SK-N-SH treated with all-trans-retinoic acid at 6 μM for 48 hours (cell line): ENCODE measurements at regions not wholly inside any gene's neighbourhood (a gene's known extent, or its start where the extent isn't known, plus 50 kb on each side); places are given as distances from the start of the nearest gene placed in this dataset.
"Not testable (repeated sequence)": the region's sequence is repeated elsewhere in the genome, so short reads cannot be mapped to it uniquely, and the experiment has no call there.

Source experiments
- ATAC-seq: fragments of 200-7000 bp; cut with Tn5 transposase; 3 replicates; pipeline ENCODE4 v1.9.1; 2020; ENCODE audit warnings: mild to moderate bottlenecking, moderate library complexity
- ARNTL ChIP-seq: fragments of 450-650 bp; formaldehyde crosslinking; IDR thresholded peaks from 2 replicates; pipeline ENCODE4 v1.5.0; 2020; ENCODE audit warnings: low read depth, mild to moderate bottlenecking, moderate library complexity, borderline replicate concordance
- BACH2 ChIP-seq: fragments of 250-450 bp; sonication (Bioruptor Pico); IDR thresholded peaks from 2 replicates; pipeline ENCODE4 v1.9.0; 2021; ENCODE audit warnings: mild to moderate bottlenecking, borderline replicate concordance
- CSDC2 ChIP-seq: fragments of 250-450 bp; sonication (Bioruptor Pico); IDR thresholded peaks from 2 replicates; pipeline ENCODE4 v1.5.0; 2020; ENCODE audit warnings: mild to moderate bottlenecking, moderate library complexity
- ESRRG ChIP-seq: fragments of 250-450 bp; sonication (Bioruptor Pico); IDR thresholded peaks from 2 replicates; pipeline ENCODE4 v1.6.1; 2021; ENCODE audit warnings: mild to moderate bottlenecking
- GLIS3 ChIP-seq: fragments of 250-450 bp; sonication (Bioruptor Pico); IDR thresholded peaks from 2 replicates; pipeline ENCODE4 v1.5.0; 2020; ENCODE audit warnings: mild to moderate bottlenecking, moderate library complexity
- ISL1 ChIP-seq: fragments of 250-450 bp; sonication (Bioruptor Pico); IDR thresholded peaks from 2 replicates; pipeline ENCODE4 v2.1.2; 2022; ENCODE audit warnings: mild to moderate bottlenecking, moderate library complexity
- OSR1 ChIP-seq: fragments of 250-450 bp; sonication (Bioruptor Pico); IDR thresholded peaks from 2 replicates; pipeline ENCODE4 v1.8.0; 2022; ENCODE audit warnings: moderate library complexity, mild to moderate bottlenecking, inconsistent platforms
- PPARA ChIP-seq: fragments of 250-450 bp; sonication (Bioruptor Pico); IDR thresholded peaks from 2 replicates; pipeline ENCODE4 v1.5.0; 2020; ENCODE audit warnings: mild to moderate bottlenecking, borderline replicate concordance
- RARB ChIP-seq: fragments of 250-450 bp; sonication (Bioruptor Pico); IDR thresholded peaks from 2 replicates; pipeline ENCODE4 v1.8.0; 2021; ENCODE audit warnings: mild to moderate bottlenecking, moderate library complexity
- SNAI2 ChIP-seq: fragments of 250-450 bp; sonication (Bioruptor Pico); IDR thresholded peaks from 2 replicates; pipeline ENCODE4 v1.5.0; 2020; ENCODE audit warnings: mild to moderate bottlenecking, moderate library complexity
- TCF4 ChIP-seq: fragments of 250-450 bp; sonication (Bioruptor Pico); IDR thresholded peaks from 2 replicates; pipeline ENCODE4 v1.8.0; 2021; ENCODE audit warnings: mild to moderate bottlenecking, moderate library complexity, borderline replicate concordance
- TOX ChIP-seq: fragments of 250-450 bp; sonication (Bioruptor Pico); IDR thresholded peaks from 2 replicates; pipeline ENCODE4 v1.8.0; 2021; ENCODE audit warnings: mild to moderate bottlenecking, moderate library complexity, borderline replicate concordance
- ZC3H10 ChIP-seq: fragments of 250-450 bp; sonication (Bioruptor Pico); IDR thresholded peaks from 2 replicates; pipeline ENCODE4 v1.5.1; 2021; ENCODE audit warnings: mild to moderate bottlenecking, moderate library complexity
- ZFP3 ChIP-seq: fragments of 250-450 bp; sonication (Bioruptor Pico); IDR thresholded peaks from 2 replicates; pipeline ENCODE4 v1.5.0; 2020; ENCODE audit warnings: mild to moderate bottlenecking, moderate library complexity
- ZFP30 ChIP-seq: fragments of 450-650 bp; formaldehyde crosslinking; IDR thresholded peaks from 2 replicates; pipeline ENCODE4 v1.5.0; 2022; ENCODE audit warnings: mild to moderate bottlenecking, moderate library complexity
- ZNF8 ChIP-seq: fragments of 450-650 bp; formaldehyde crosslinking; IDR thresholded peaks from 2 replicates; pipeline ENCODE4 v1.5.0; 2020; ENCODE audit warnings: mild to moderate bottlenecking, moderate library complexity
- TF ChIP-seq, protein P1 (sequence below): fragments of 250-450 bp; sonication (Bioruptor Pico); IDR thresholded peaks from 2 replicates; pipeline ENCODE4 v1.8.0; 2021; ENCODE audit warnings: low read depth, mild to moderate bottlenecking, moderate library complexity, borderline replicate concordance
- TF ChIP-seq, protein P2 (sequence below): fragments of 250-450 bp; sonication (Bioruptor Pico); IDR thresholded peaks from 2 replicates; pipeline ENCODE4 v1.5.0; 2020; ENCODE audit warnings: mild to moderate bottlenecking, moderate library complexity
- TF ChIP-seq, protein P3 (sequence below): fragments of 250-450 bp; sonication (Bioruptor Pico); IDR thresholded peaks from 2 replicates; pipeline ENCODE4 v1.5.1; 2021; ENCODE audit warnings: mild to moderate bottlenecking, moderate library complexity
- TF ChIP-seq, protein P4 (sequence below): fragments of 250-450 bp; sonication (Bioruptor Pico); IDR thresholded peaks from 2 replicates; pipeline ENCODE4 v1.5.1; 2020; ENCODE audit warnings: low read depth, mild to moderate bottlenecking, moderate library complexity

DNA sequence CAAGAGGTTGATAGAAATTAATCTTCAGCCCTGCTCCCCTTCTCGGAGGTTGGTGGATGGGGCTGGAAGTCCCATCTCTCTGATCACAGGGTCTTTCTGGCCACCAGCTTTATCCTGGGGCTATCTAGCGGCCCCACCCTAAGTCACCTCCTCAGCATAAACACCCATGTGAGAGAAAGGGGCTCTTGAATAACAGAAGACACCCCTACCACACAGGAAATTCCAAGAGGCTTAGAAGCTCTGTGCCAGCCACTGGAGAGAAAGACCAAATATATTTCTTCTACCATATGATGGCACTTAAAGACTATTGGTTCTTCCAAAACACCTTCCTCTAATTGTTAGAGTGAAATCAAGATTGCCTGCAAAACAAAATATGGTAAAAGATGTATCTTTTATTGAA is 219.7 kb downstream of the VAPA start:
- TF ChIP-seq BACH2 (CRISPR knock-in tag), result no peak
- TF ChIP-seq ZNF8, result no peak
- ATAC-seq, result no peak

DNA sequence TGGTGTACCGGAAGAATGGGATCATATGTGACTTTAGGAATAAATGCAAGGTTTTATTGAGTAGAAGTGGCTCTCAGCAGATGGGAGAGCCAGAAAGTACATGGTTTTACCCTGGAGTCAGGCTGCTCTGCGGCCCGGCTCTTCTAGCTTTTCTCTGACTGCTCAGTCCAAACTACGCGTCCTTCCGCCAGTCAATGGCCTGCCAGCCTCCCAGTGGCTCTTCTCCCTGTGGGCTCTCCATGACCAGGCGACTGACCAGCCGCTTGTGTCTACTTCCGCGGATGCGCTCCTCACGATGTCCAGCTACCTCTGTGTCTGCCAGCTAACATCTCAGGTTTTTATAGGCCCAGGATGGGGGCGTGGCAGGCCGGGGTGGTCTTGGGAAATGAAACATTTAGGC is 220.4 kb downstream of the VAPA start:
- TF ChIP-seq PPARA, result no peak
- TF ChIP-seq ZFP30 (CRISPR knock-in tag), result no peak
- no peak for ATAC-seq

DNA sequence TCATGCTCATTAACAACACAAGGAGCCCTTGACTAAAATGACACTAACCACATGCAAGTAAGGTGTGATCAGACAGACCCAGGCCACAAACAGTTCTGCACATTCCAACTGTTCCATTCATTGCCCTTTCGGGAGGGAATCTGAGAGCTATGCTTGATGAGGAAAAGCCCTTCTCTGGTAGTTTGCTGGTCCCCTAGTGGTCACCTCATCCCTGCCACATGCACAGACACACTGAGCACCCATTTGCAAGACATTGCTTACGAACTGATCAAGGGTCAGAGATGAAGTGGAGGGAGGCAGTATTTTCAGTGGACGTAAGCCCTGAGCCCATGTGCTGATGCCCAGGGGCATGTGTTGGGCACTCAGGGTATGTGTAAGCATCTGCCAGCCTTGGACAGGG is 220.9 kb downstream of the VAPA start:
- not testable (repeated sequence) for ATAC-seq

DNA sequence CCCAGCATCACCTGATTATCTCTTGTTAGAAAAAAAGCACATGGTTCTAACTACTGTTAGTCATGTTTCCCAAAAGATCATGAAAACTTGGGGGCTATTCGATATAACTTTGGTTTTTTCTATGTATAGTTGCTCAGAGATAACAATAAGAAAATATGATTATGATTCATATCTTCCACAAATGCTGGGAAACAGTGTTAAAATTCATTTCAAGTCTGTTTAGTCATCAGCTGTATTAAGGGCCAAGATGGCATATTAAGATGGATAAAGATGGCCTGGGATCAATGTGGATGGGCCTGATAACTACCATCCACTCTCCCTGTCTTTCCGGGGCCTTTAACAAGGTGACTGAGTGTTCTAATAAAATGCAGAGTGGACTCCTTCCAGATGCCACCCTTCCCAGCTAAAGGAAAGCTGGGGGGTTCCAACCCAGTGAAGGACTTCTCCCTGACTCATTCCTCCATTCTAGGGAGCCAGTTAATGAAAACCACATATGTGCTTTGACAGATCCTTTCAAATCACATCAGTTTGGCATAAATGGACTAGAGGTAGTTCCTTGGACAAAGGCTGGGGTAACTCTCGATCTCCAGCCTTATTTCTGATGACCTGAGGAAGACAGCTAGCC is 221.6 kb downstream of the VAPA start:
- TF ChIP-seq ARNTL (CRISPR knock-in tag) (no peak), BACH2 (CRISPR knock-in tag) (no peak), ISL1 (CRISPR knock-in tag) (peak; percentile 63; the same call in 1 of the 2 replicates), CSDC2 (CRISPR knock-in tag) (no peak)
- peak; percentile 40 for ATAC-seq

DNA sequence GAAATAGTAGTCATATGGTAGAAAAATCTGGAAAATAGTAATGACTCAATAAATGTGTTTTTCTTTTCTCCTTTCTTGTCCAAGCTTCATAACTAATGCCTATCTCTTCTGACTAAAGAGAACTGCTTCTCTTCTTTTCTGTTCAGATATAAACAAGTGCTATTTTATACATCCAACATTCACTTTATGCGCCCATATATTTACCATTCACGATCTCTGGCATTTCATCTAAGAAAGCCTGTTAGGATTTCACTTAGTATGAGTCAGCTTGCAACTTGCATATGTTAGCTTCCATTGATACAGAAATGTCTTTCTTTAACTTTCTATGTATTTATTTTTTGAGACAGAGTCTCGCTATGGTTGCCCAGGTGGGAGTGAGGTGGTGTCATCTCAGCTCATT is 224.9 kb downstream of the VAPA start:
- ATAC-seq, result no peak
- TF ChIP-seq, protein P1, sequence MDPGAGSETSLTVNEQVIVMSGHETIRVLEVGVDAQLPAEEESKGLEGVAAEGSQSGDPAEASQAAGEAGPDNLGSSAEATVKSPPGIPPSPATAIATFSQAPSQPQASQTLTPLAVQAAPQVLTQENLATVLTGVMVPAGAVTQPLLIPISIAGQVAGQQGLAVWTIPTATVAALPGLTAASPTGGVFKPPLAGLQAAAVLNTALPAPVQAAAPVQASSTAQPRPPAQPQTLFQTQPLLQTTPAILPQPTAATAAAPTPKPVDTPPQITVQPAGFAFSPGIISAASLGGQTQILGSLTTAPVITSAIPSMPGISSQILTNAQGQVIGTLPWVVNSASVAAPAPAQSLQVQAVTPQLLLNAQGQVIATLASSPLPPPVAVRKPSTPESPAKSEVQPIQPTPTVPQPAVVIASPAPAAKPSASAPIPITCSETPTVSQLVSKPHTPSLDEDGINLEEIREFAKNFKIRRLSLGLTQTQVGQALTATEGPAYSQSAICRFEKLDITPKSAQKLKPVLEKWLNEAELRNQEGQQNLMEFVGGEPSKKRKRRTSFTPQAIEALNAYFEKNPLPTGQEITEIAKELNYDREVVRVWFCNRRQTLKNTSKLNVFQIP (CRISPR knock-in tag), result no peak
- TF ChIP-seq SNAI2, result no peak
- no peak for TF ChIP-seq BACH2 (CRISPR knock-in tag)
- no peak for TF ChIP-seq GLIS3 (CRISPR knock-in tag)
- TF ChIP-seq ZC3H10 (CRISPR knock-in tag), result no peak
- TF ChIP-seq ESRRG (CRISPR knock-in tag), result no peak
- no peak for TF ChIP-seq ZNF8
- no peak for TF ChIP-seq TCF4 (CRISPR knock-in tag)
- TF ChIP-seq, protein P2, sequence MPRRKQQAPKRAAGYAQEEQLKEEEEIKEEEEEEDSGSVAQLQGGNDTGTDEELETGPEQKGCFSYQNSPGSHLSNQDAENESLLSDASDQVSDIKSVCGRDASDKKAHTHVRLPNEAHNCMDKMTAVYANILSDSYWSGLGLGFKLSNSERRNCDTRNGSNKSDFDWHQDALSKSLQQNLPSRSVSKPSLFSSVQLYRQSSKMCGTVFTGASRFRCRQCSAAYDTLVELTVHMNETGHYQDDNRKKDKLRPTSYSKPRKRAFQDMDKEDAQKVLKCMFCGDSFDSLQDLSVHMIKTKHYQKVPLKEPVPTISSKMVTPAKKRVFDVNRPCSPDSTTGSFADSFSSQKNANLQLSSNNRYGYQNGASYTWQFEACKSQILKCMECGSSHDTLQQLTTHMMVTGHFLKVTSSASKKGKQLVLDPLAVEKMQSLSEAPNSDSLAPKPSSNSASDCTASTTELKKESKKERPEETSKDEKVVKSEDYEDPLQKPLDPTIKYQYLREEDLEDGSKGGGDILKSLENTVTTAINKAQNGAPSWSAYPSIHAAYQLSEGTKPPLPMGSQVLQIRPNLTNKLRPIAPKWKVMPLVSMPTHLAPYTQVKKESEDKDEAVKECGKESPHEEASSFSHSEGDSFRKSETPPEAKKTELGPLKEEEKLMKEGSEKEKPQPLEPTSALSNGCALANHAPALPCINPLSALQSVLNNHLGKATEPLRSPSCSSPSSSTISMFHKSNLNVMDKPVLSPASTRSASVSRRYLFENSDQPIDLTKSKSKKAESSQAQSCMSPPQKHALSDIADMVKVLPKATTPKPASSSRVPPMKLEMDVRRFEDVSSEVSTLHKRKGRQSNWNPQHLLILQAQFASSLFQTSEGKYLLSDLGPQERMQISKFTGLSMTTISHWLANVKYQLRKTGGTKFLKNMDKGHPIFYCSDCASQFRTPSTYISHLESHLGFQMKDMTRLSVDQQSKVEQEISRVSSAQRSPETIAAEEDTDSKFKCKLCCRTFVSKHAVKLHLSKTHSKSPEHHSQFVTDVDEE (CRISPR knock-in tag), result no peak
- no peak for TF ChIP-seq ARNTL (CRISPR knock-in tag)
- TF ChIP-seq, protein P3, sequence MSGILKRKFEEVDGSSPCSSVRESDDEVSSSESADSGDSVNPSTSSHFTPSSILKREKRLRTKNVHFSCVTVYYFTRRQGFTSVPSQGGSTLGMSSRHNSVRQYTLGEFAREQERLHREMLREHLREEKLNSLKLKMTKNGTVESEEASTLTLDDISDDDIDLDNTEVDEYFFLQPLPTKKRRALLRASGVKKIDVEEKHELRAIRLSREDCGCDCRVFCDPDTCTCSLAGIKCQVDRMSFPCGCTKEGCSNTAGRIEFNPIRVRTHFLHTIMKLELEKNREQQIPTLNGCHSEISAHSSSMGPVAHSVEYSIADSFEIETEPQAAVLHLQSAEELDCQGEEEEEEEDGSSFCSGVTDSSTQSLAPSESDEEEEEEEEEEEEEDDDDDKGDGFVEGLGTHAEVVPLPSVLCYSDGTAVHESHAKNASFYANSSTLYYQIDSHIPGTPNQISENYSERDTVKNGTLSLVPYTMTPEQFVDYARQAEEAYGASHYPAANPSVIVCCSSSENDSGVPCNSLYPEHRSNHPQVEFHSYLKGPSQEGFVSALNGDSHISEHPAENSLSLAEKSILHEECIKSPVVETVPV (CRISPR knock-in tag), result no peak
- no peak for TF ChIP-seq RARB (CRISPR knock-in tag)
- TF ChIP-seq ISL1 (CRISPR knock-in tag), result no peak
- TF ChIP-seq, protein P4, sequence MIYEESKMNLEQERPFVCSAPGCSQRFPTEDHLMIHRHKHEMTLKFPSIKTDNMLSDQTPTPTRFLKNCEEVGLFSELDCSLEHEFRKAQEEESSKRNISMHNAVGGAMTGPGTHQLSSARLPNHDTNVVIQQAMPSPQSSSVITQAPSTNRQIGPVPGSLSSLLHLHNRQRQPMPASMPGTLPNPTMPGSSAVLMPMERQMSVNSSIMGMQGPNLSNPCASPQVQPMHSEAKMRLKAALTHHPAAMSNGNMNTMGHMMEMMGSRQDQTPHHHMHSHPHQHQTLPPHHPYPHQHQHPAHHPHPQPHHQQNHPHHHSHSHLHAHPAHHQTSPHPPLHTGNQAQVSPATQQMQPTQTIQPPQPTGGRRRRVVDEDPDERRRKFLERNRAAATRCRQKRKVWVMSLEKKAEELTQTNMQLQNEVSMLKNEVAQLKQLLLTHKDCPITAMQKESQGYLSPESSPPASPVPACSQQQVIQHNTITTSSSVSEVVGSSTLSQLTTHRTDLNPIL (CRISPR knock-in tag), result no peak
- no peak for TF ChIP-seq OSR1 (CRISPR knock-in tag)
- no peak for TF ChIP-seq CSDC2 (CRISPR knock-in tag)
- no peak for TF ChIP-seq ZFP3 (CRISPR knock-in tag)
- no peak for TF ChIP-seq TOX (CRISPR knock-in tag)
